ENCODE measurements at regions not wholly inside any gene's neighbourhood (a gene's known extent, or its start where the extent isn't known, plus 50 kb on each side); places are given as distances from the start of the nearest gene placed in this dataset.

DNA sequence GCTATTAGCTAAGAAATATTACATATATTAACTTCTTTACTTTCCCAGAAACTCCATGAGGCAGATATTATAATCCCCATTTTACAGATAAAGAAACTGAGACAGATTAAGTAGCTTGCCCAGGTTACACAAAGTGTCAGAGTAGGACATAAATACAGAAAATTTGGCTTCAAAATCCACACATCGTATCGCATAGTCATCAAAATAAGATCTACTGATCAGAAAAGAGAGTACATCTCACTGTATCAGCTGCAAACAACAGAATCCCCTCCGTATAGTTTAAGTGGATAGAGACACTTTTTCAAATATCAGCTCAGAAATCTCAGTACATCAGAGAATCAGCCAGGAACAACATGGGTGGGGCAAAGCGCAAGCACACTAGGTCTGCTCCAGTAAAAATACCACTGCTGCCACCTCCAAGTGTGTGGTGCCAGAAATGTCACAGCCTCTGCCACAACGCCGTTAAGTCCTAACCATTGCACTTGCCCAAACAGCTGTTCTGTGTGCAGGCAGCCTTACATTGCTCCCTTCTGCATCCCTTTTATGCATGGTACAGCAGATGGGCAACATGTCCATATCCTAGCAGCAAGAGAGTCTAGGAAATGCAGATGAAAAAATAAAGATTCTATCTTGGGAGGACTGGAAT lies 204.8 kb downstream of the KLF12 start:
- Histone ChIP-seq H3K9ac (no peak overlapping the region), H3K36me3 (ENCODE audit: insufficient read depth) (no peaks in the 10 kb centered on the region), H3K27ac (no peak overlapping the region), H4K20me1 (ENCODE audit: insufficient read depth) (no peaks in the 10 kb centered on the region), H3K4me2 (no peak overlapping the region), H3K4me1 (ENCODE audit: low read depth, poor library complexity, severe bottlenecking) (peaks cover 4% of the 10 kb centered on the region), H3K27me3 (ENCODE audit: insufficient read depth, low read depth) (no peaks in the 10 kb centered on the region), H2AFZ (ENCODE audit: low read depth) (no peak overlapping the region), H3K79me2 (ENCODE audit: insufficient read depth, low read depth) (no peaks in the 10 kb centered on the region), H3K4me3 (IDR thresholded peaks at IDR 0.05; ENCODE audit: insufficient read depth, low read depth, low read length) (no peak overlapping the region)
- TF ChIP-seq, protein P1, sequence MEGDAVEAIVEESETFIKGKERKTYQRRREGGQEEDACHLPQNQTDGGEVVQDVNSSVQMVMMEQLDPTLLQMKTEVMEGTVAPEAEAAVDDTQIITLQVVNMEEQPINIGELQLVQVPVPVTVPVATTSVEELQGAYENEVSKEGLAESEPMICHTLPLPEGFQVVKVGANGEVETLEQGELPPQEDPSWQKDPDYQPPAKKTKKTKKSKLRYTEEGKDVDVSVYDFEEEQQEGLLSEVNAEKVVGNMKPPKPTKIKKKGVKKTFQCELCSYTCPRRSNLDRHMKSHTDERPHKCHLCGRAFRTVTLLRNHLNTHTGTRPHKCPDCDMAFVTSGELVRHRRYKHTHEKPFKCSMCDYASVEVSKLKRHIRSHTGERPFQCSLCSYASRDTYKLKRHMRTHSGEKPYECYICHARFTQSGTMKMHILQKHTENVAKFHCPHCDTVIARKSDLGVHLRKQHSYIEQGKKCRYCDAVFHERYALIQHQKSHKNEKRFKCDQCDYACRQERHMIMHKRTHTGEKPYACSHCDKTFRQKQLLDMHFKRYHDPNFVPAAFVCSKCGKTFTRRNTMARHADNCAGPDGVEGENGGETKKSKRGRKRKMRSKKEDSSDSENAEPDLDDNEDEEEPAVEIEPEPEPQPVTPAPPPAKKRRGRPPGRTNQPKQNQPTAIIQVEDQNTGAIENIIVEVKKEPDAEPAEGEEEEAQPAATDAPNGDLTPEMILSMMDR (conservative IDR thresholded peaks at IDR 0.05; ENCODE audit: low read depth, low read length): no peak

DNA sequence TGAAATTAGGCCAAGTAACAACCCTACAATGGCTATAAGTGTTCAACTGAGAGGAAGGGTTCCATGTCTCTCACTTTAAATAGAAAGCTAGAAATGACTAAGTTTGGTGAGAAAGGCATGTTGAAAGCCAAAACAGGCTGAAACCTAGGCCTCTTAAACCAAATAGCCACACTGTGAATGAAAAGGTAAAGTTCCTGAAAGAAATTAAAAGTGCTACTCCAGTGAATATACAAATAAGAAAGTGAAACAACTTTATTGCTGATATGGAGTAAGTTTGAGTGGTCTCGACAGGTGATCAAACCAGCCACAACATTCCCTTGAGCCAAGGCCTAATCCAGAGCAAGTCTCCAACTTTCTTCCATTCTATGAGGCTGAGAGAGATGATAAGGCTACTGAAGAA lies 209.6 kb downstream of the KLF12 start:
- H3K9ac ChIP-seq: no peak overlapping the region
- H3K4me2 ChIP-seq: no peak overlapping the region
- H3K4me1 ChIP-seq (ENCODE audit: low read depth, poor library complexity, severe bottlenecking): peaks cover 7% of the 10 kb centered on the region
- no peaks in the 10 kb centered on the region for H4K20me1 ChIP-seq (ENCODE audit: insufficient read depth)
- TF ChIP-seq, protein P1 (conservative IDR thresholded peaks at IDR 0.05; ENCODE audit: low read depth, low read length): no peak
- H3K27ac ChIP-seq: no peak overlapping the region
- no peak overlapping the region for H3K4me3 ChIP-seq (IDR thresholded peaks at IDR 0.05; ENCODE audit: insufficient read depth, low read depth, low read length)
- no peaks in the 10 kb centered on the region for H3K79me2 ChIP-seq (ENCODE audit: insufficient read depth, low read depth)
- no peak overlapping the region for H2AFZ ChIP-seq (ENCODE audit: low read depth)
- H3K27me3 ChIP-seq (ENCODE audit: insufficient read depth, low read depth): no peaks in the 10 kb centered on the region
- no peaks in the 10 kb centered on the region for H3K36me3 ChIP-seq (ENCODE audit: insufficient read depth)

DNA sequence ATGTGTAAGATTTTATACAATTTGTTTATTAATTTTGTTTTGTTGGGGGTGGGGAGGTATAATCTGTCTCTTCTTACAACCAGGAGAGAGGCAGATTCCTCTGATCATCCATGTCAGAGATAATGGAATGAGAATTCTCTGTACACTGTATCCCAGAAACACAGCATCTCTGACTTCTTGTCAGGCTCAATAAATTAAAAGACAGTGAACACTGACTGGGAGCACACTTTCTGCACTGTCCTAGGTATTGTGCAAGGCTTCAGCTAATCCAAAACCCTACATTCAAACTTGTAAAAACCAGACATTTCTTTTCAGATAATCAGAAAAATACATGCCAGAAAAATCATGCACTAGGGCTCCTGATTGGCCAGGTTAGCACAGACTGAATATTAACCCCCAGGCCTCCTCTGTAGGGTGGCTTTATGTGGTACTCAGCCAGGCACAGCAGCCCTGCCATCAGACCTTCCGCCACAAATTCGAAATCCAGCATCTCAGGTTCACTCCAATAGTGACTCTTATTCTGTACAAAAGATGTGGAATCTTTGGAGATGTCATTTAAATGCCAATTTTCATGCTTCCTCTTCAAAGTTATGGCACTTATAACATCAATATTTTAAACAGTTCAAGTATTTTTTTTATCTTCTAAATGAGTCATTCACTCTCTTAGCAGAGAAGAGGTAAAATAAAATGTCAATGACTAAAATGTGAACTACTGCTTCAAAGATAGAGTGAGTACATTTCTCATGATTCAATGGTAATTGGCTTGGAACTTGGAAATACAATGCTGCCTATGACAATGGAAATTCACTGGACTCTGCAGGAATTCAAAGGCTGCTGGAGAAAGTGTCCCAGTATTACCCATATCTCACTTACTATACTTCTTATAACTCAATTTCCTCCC lies 211.5 kb downstream of the KLF12 start:
- Histone ChIP-seq H3K9ac (no peak overlapping the region), H2AFZ (ENCODE audit: low read depth) (no peak overlapping the region), H3K4me2 (no peak overlapping the region), H3K4me1 (ENCODE audit: low read depth, poor library complexity, severe bottlenecking) (peaks cover 7% of the 10 kb centered on the region), H3K27ac (no peak overlapping the region), H4K20me1 (ENCODE audit: insufficient read depth) (no peaks in the 10 kb centered on the region), H3K27me3 (ENCODE audit: insufficient read depth, low read depth) (no peaks in the 10 kb centered on the region), H3K36me3 (ENCODE audit: insufficient read depth) (no peaks in the 10 kb centered on the region), H3K79me2 (ENCODE audit: insufficient read depth, low read depth) (no peaks in the 10 kb centered on the region), H3K4me3 (IDR thresholded peaks at IDR 0.05; ENCODE audit: insufficient read depth, low read depth, low read length) (no peak overlapping the region)
- TF ChIP-seq, protein P1 (conservative IDR thresholded peaks at IDR 0.05; ENCODE audit: low read depth, low read length): no peak

DNA sequence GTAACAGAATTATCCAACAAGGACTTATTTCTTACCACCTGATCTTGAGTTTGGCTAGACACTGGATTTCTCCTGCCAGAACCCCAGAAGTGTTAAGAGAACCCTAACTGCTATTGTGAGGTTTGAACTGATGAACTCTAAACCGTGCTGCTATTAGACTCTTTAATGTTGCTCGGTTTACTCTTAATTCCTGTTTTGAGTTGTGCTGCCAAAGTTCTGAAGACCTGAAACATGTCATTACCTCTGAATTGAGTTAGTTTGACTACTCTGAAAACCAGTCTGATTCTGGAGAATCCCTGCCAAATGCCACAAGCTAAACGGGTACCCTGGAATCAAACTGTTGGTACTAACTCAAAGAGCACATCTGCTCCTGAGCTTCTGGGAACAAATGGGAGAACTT lies 215.5 kb downstream of the KLF12 start:
- H3K79me2 ChIP-seq (ENCODE audit: insufficient read depth, low read depth): no peaks in the 10 kb centered on the region
- H3K27me3 ChIP-seq (ENCODE audit: insufficient read depth, low read depth): no peaks in the 10 kb centered on the region
- H2AFZ ChIP-seq (ENCODE audit: low read depth): no peak overlapping the region
- no peaks in the 10 kb centered on the region for H3K36me3 ChIP-seq (ENCODE audit: insufficient read depth)
- no peaks in the 10 kb centered on the region for H4K20me1 ChIP-seq (ENCODE audit: insufficient read depth)
- H3K4me1 ChIP-seq (ENCODE audit: low read depth, poor library complexity, severe bottlenecking): no peaks in the 10 kb centered on the region
- H3K4me2 ChIP-seq: no peak overlapping the region
- no peak overlapping the region for H3K27ac ChIP-seq
- no peak overlapping the region for H3K9ac ChIP-seq
- H3K4me3 ChIP-seq (IDR thresholded peaks at IDR 0.05; ENCODE audit: insufficient read depth, low read depth, low read length): no peak overlapping the region
- TF ChIP-seq, protein P1 (conservative IDR thresholded peaks at IDR 0.05; ENCODE audit: low read depth, low read length): no peak
